ENCODE measurements at regions not wholly inside any gene's neighbourhood (a gene's known extent, or its start where the extent isn't known, plus 50 kb on each side); places are given as distances from the start of the nearest gene placed in this dataset.

DNA sequence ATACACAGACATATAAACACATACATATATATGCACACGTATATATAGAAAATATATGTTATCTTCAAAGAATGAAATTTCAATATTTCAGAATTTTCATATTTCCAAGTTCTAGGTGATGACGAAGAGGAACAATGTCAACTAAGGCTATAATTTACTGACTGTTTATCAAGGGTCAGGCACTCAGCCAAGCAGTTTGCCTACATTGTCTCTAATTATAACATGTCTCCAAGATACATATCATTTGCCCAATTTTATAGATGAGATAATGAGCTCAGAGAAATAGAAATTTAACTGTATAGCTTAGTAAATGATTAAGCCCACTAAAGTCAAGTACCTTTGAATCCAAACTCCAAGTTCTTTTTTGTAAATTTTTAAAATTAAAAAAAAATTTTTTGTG lies 99.9 kb upstream of the PLSCR4 start:
- Histone ChIP-seq H3K9me3 (ENCODE audit: insufficient read depth, low read length) (peaks cover 16% of the 10 kb centered on the region), H3K4me3 (ENCODE audit: insufficient read length, low read depth) (no peak overlapping the region), H3K27me3 (ENCODE audit: insufficient read depth, insufficient read length) (no peaks in the 10 kb centered on the region), H3K9ac (ENCODE audit: insufficient read length, low read depth) (no peak overlapping the region), H3K4me1 (ENCODE audit: insufficient read depth, insufficient read length) (peaks cover 2% of the 10 kb centered on the region), H3K36me3 (ENCODE audit: insufficient read depth, insufficient read length, low read length) (no peaks in the 10 kb centered on the region)
- DNase-seq (ENCODE audit: low read depth, low spot score): no peak
- TF ChIP-seq ZNF274 (IDR thresholded peaks at IDR 0.05; ENCODE audit: low read depth, low read length) (no peak), YY1 (IDR thresholded peaks at IDR 0.05; ENCODE audit: insufficient read depth, insufficient read length) (no peak), SUZ12 (IDR thresholded peaks at IDR 0.05; ENCODE audit: extremely low read depth, insufficient read depth, insufficient read length) (no peak)

- Histone ChIP-seq H3K36me3 (ENCODE audit: insufficient read depth, insufficient read length, low read length) (no peaks in the 10 kb centered on the region), H3K9ac (ENCODE audit: insufficient read length, low read depth) (no peak overlapping the region), H3K4me1 (ENCODE audit: insufficient read depth, insufficient read length) (peaks cover 2% of the 10 kb centered on the region), H3K9me3 (ENCODE audit: insufficient read depth, low read length) (0 out of 2 replicates have a peak, but pooled peaks cover 10% of the 10 kb centered on the region), H3K27me3 (ENCODE audit: insufficient read depth, insufficient read length) (no peaks in the 10 kb centered on the region), H3K4me3 (ENCODE audit: insufficient read length, low read depth) (no peak overlapping the region)
- no peak for TF ChIP-seq YY1 (IDR thresholded peaks at IDR 0.05; ENCODE audit: insufficient read depth, insufficient read length)
- no peak for DNase-seq (ENCODE audit: low read depth, low spot score)
Measured at GRCh38 chr3:146345900-146346299, 95.0 kb upstream of the PLSCR4 start.

DNA sequence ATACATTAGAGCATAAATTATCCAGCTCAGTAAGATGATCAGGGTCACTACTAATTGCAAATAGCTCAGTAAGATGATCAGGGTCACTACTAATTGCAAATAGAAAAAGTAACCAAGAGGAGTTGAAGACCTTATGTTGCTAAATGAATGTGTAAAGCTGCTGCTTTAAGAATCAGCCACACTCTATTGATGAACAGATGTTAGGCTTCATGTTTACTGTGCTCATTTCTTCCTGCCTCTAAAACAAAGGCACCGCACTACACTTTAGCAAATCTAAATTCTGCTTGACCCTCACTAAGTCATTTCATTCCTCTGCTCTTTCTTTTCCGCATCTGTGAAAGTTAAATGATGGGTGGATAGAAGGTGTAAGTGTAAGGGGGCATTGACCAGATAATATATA lies 92.6 kb upstream of the PLSCR4 start:
- H3K4me1 ChIP-seq (ENCODE audit: insufficient read depth, insufficient read length): no peaks in the 10 kb centered on the region
- TF ChIP-seq YY1 (IDR thresholded peaks at IDR 0.05; ENCODE audit: insufficient read depth, insufficient read length) (no peak), ZNF274 (IDR thresholded peaks at IDR 0.05; ENCODE audit: low read depth, low read length) (no peak), SUZ12 (IDR thresholded peaks at IDR 0.05; ENCODE audit: extremely low read depth, insufficient read depth, insufficient read length) (no peak)
- no peak overlapping the region for H3K4me3 ChIP-seq (ENCODE audit: insufficient read length, low read depth)
- H3K9me3 ChIP-seq (ENCODE audit: insufficient read depth, low read length): 0 out of 2 replicates have a peak, but pooled peaks cover 10% of the 10 kb centered on the region
- H3K27me3 ChIP-seq (ENCODE audit: insufficient read depth, insufficient read length): no peaks in the 10 kb centered on the region
- H3K9ac ChIP-seq (ENCODE audit: insufficient read length, low read depth): no peak overlapping the region
- no peak for DNase-seq (ENCODE audit: low read depth, low spot score)
- H3K36me3 ChIP-seq (ENCODE audit: insufficient read depth, insufficient read length, low read length): no peaks in the 10 kb centered on the region

GRCh38 chr3:146342989-146343388 lies 92.1 kb upstream of the PLSCR4 start:
- 0 out of 2 replicates have a peak, but pooled peaks cover 8% of the 10 kb centered on the region for H3K9me3 ChIP-seq (ENCODE audit: insufficient read depth, low read length)
- H3K9ac ChIP-seq (ENCODE audit: insufficient read length, low read depth): no peak overlapping the region
- H3K27me3 ChIP-seq (ENCODE audit: insufficient read depth, insufficient read length): no peaks in the 10 kb centered on the region
- TF ChIP-seq SUZ12 (IDR thresholded peaks at IDR 0.05; ENCODE audit: extremely low read depth, insufficient read depth, insufficient read length): no peak
- no peak for TF ChIP-seq YY1 (IDR thresholded peaks at IDR 0.05; ENCODE audit: insufficient read depth, insufficient read length)
- TF ChIP-seq ZNF274 (IDR thresholded peaks at IDR 0.05; ENCODE audit: low read depth, low read length): no peak
- H3K4me3 ChIP-seq (ENCODE audit: insufficient read length, low read depth): no peak overlapping the region
- no peaks in the 10 kb centered on the region for H3K4me1 ChIP-seq (ENCODE audit: insufficient read depth, insufficient read length)
- no peak for DNase-seq (ENCODE audit: low read depth, low spot score)
- H3K36me3 ChIP-seq (ENCODE audit: insufficient read depth, insufficient read length, low read length): no peaks in the 10 kb centered on the region

DNA sequence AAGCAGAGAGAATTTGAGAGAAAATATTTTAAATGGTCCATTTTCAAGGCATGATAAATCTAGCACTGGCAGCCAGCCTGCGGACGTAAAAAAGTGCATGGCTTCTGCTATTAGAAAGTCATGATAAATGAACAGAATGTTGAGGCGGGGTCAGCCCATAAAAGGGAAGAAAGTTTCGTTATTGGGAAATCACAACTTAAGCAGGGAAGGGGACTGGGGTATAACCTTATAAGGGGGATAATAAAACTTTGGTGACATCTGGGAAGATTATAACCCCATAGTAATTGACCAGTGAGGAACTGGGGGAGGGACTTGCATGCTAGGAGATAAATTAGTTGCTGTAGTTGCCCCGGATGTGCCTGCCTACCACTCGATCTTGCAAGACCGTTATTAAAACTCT lies 88.4 kb upstream of the PLSCR4 start:
- DNase-seq (ENCODE audit: low read depth, low spot score): no peak
- H3K4me3 ChIP-seq (ENCODE audit: insufficient read length, low read depth): no peak overlapping the region
- H3K4me1 ChIP-seq (ENCODE audit: insufficient read depth, insufficient read length): no peaks in the 10 kb centered on the region
- H3K36me3 ChIP-seq (ENCODE audit: insufficient read depth, insufficient read length, low read length): no peaks in the 10 kb centered on the region
- TF ChIP-seq YY1 (IDR thresholded peaks at IDR 0.05; ENCODE audit: insufficient read depth, insufficient read length) (no peak), SUZ12 (IDR thresholded peaks at IDR 0.05; ENCODE audit: extremely low read depth, insufficient read depth, insufficient read length) (no peak), ZNF274 (IDR thresholded peaks at IDR 0.05; ENCODE audit: low read depth, low read length) (no peak)
- no peaks in the 10 kb centered on the region for H3K27me3 ChIP-seq (ENCODE audit: insufficient read depth, insufficient read length)
- H3K9me3 ChIP-seq (ENCODE audit: insufficient read depth, low read length): 0 out of 2 replicates have a peak, but pooled peaks cover 4% of the 10 kb centered on the region
- no peak overlapping the region for H3K9ac ChIP-seq (ENCODE audit: insufficient read length, low read depth)

- H3K9ac ChIP-seq (ENCODE audit: insufficient read length, low read depth): no peak overlapping the region
- no peak for TF ChIP-seq ZNF274 (IDR thresholded peaks at IDR 0.05; ENCODE audit: low read depth, low read length)
- TF ChIP-seq YY1 (IDR thresholded peaks at IDR 0.05; ENCODE audit: insufficient read depth, insufficient read length): no peak
- no peak for TF ChIP-seq SUZ12 (IDR thresholded peaks at IDR 0.05; ENCODE audit: extremely low read depth, insufficient read depth, insufficient read length)
- no peak overlapping the region for H3K4me3 ChIP-seq (ENCODE audit: insufficient read length, low read depth)
- no peaks in the 10 kb centered on the region for H3K36me3 ChIP-seq (ENCODE audit: insufficient read depth, insufficient read length, low read length)
- no peaks in the 10 kb centered on the region for H3K27me3 ChIP-seq (ENCODE audit: insufficient read depth, insufficient read length)
- DNase-seq (ENCODE audit: low read depth, low spot score): no peak
- 0 out of 2 replicates have a peak, but pooled peaks cover 4% of the 10 kb centered on the region for H3K9me3 ChIP-seq (ENCODE audit: insufficient read depth, low read length)
- no peaks in the 10 kb centered on the region for H3K4me1 ChIP-seq (ENCODE audit: insufficient read depth, insufficient read length)
Measured at GRCh38 chr3:146337991-146338390, 87.1 kb upstream of the PLSCR4 start.

DNA sequence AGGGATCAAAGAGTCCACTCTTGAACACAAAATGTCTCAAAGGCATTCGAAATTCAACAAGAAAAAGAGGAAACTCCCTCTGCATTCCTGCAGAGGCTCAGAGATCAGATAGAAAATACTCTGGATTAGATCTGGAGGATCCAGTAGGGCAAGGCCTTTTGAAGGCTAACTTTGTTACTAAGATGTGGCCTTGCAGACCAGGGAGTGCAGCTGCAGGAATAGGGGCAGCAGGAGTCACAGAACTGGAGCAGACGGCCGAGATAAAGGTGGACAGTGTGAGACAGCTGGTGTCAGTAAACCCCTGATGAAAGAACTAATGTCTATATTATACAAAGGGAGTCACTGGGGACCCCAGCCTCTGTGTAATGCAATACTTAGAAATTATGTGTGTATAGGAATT lies 84.5 kb upstream of the PLSCR4 start:
- 0 out of 2 replicates have a peak, but pooled peaks cover 4% of the 10 kb centered on the region for H3K9me3 ChIP-seq (ENCODE audit: insufficient read depth, low read length)
- H3K27me3 ChIP-seq (ENCODE audit: insufficient read depth, insufficient read length): no peaks in the 10 kb centered on the region
- DNase-seq (ENCODE audit: low read depth, low spot score): no peak
- no peak overlapping the region for H3K4me3 ChIP-seq (ENCODE audit: insufficient read length, low read depth)
- no peak for TF ChIP-seq ZNF274 (IDR thresholded peaks at IDR 0.05; ENCODE audit: low read depth, low read length)
- TF ChIP-seq YY1 (IDR thresholded peaks at IDR 0.05; ENCODE audit: insufficient read depth, insufficient read length): no peak
- no peak for TF ChIP-seq SUZ12 (IDR thresholded peaks at IDR 0.05; ENCODE audit: extremely low read depth, insufficient read depth, insufficient read length)
- no peaks in the 10 kb centered on the region for H3K4me1 ChIP-seq (ENCODE audit: insufficient read depth, insufficient read length)
- H3K36me3 ChIP-seq (ENCODE audit: insufficient read depth, insufficient read length, low read length): no peaks in the 10 kb centered on the region
- H3K9ac ChIP-seq (ENCODE audit: insufficient read length, low read depth): no peak overlapping the region
